Right lobe of liver (tissue), 4 donors: ENCODE measurements at regions not wholly inside any gene's neighbourhood (a gene's known extent, or its start where the extent isn't known, plus 50 kb on each side); places are given as distances from the start of the nearest gene placed in this dataset.

Source experiments
- CTCF ChIP-seq, 4 donors: fragments of 200-600 bp in 3 of 4; fragments of 450-650 bp in 1 of 4; IDR thresholded peaks; one replicate each; pipeline versions ENCODE4 v1.5.1 to v1.8.0; 2016 to 2022; ENCODE audit warnings: antibody characterized with exemption in 4 of 4, mild to moderate bottlenecking in 2 of 4
- POLR2A ChIP-seq: fragments of 450-650 bp; IDR thresholded peaks from one replicate; pipeline ENCODE4 v1.6.1; 2017; ENCODE audit warnings: antibody characterized with exemption, mild to moderate bottlenecking
- donor health status: DM: no; HTN: no; CAD: no.
- donor health status: DM: no; HTN: no; CAD: no.
- donor health status: DM: no; HTN: yes; CAD: no.

GRCh38 chr2:67032076-67032475 is 365.1 kb upstream of the ETAA1 start:
- no peak for TF ChIP-seq CTCF (IDR thresholded peaks at IDR 0.05)
- TF ChIP-seq POLR2A = no peak
